GM19240 (cell line): ENCODE measurements at regions not wholly inside any gene's neighbourhood (a gene's known extent, or its start where the extent isn't known, plus 50 kb on each side); places are given as distances from the start of the nearest gene placed in this dataset.
"Not testable (repeated sequence)": the region's sequence is repeated elsewhere in the genome, so short reads cannot be mapped to it uniquely, and the experiment has no call there.

Source experiments
- DNase-seq: peaks from one replicate; pipeline ENCODE4 v3.0.0; 2011; ENCODE audit warnings: low spot score; ENCODE audit not compliant: insufficient read length

DNA sequence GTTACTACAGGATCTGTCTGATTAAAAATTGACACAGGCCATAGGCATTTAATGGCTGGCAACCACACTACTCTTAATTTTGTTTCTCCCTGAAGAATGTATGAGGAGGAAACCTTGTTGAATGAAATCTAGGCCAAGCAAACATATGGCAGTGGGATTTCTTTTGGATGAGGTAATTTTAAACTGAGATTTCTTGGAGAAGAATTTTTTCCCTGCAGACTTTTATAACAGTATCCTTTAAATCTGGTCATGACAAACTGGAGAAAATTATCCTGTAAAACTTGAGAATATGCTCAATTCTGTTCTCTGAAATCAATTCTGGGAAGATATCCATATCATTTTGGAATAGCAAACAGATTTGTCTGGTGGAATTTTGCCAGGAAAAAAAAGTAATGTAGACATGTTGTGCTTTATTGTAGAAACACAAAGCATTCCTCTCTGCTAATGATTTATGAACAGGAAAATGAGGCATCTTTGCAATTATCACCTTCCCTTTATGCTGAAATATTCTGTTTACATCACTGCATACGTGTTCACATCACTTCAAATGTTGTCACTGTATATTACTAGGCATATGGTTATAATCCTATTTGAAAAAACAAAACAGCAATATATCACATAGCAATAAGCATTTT, 108.3 kb upstream of the ARSJ start:
- DNase-seq, result no peak

DNA sequence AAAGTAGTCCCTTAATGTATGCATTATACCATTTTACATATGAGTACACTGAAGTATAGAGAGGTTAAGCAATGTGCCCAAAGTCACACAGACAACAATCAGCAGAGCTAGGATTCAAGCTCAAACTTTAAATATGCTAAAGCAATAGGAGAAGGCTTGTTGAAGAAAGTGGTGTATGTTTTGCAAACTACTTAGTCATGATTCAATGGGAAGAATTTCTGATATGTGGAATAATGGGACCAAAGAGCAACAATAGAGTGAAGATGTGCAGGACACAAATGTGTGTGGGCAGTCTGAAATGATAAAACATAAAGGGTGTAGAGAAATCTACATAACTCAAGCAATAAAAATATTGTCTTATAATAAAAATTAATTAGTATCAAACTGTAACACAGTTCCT, 109.0 kb upstream of the ARSJ start:
- no peak for DNase-seq

DNA sequence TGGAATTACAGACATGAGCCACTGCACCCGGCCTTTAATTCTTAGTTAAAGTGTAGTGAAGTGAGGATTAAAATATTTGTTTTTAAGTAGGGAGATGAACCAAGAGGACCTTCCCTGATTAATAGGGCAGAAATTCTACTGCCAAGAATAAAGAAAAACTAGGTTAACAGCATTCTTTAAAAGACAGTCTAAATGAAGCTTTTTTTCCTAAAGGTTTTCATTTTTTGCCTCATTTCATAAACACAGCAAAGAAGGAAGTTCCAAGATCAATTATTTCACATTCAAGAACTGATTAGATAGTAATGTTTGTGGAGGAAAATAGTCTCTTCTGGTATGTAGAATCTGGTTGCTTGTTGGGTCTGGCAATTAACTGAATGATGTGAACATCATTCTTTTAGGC, 112.1 kb upstream of the ARSJ start:
- no peak for DNase-seq

DNA sequence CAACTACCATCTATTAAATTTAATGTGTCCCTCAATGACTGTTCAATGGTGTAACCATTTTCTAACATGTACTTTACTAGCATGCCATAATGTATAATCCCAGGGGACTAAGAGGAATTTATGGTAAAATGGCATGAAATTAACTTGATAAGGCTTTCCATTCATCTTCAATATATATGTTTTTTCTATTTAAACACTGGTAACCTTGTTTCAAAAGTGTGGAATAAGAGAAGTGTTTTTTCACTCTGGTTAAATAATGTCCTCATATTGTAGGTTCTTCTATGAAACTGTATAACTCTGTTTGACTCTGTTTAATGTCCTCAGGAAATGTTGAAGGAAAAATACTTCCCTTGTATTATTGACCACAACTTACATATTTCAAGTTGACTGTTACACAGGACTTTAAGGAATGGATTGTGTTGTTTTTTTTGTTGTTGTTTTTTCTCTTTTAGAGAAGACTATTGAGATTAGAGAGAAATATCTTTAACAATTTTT, 113.8 kb upstream of the ARSJ start:
- DNase-seq, result no peak

DNA sequence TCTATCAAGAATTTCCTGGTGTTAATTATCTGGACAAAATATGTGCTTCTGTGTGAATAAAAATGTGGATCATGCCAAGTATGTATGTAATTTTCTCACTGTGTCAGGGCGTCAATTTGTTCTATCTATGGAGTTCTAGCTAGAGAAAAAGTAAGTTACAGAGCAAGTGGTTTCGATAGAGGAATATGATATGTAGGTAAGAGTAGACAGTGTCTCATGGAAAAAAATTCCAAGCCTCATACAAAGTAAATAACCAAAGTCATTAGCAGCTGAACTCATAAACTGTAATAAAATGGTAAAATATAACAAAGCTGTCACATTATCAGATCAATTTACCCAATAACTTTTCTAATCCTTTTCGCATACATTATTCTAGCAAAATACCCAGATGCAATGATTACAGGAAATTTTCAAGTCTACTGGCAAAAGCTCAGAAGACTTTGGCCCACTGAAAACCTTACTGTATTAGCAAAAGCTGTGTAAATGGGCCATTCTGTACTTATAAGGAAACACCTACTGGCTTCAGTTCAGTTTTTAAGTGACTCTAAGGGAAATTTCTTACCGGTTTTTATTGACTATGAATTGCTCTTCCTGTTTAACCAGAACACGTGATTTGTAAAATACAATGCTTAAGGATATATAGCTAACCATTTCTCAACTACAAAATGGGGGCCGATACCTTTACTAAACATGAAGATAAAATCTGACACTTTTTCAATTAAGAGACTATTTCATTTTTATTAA, 121.0 kb upstream of the ARSJ start:
- no peak for DNase-seq

DNA sequence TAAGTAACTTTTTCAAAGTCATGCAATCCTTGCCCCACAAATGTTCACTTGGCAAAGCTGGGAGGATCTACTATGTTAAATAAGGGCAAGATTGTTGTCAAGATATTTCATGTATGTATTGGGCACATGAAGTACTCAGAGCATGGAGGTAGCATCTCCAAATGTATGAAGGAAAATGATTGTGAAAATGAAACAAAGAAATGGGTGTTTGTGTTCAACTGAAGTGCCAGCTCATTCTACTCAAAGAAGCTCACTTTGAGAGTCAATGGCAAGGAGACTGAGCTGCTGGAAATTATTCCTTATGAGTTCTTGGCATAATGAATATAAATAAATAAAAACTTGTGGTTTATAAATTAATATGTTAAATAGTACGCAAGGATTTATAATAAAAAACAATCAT, 124.5 kb upstream of the ARSJ start:
- no peak for DNase-seq

DNA sequence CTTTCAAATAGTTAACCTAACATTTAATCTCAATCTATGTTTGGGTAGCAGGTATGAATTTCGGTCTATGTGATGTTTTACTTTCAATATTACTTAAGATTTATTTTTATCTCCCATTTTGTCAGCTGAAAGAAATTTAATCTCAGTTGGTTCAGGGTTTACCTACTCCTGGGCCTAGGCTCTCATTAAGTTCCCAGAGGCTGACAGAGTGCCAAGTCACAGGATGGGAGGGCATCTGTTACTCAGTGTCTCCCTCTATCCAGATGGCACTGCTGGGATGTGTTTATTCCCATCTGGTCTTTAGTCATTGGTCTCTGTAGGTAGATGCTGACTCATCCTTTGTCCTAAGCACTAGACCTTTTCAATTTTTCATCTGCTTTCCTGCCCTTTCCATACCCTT, 129.4 kb upstream of the ARSJ start:
- DNase-seq, result no peak

DNA sequence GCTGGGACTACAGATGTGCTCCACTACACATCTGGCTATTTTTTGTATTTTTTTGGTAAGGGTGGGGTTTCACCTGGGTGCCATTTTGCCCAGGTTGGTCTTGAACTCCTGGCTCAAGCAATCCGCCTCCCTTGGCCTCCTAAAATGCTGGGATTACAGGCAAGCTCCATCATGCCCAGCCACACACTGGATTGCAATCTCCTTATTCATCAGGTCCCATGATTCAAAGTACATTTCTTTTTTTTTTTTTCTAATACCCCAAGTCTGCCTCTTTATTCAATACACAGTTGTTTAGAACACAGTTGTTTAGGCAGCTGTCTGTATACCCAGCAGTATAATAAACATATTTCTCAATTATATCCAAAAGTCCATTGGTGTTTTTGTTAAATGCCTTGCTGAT, 130.3 kb upstream of the ARSJ start:
- no peak for DNase-seq

DNA sequence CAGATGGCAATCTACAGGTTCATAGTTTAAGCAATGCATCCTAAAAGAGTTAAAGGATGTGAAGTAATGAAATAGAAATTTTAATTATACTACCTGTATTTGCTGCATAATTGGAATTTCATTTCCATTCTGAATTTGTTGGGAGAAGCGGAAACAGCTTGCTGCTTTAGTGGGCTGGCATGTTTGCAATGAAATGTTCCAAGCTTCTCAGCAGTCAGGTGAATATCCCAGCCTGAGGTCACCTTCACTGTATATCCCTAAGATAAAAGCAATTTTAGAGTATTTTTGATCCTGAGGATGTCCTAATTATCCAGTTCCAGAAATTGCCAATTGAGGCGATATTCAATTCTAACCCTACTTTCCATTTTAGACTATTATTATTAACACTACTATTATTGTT, 136.1 kb upstream of the ARSJ start:
- no peak for DNase-seq

DNA sequence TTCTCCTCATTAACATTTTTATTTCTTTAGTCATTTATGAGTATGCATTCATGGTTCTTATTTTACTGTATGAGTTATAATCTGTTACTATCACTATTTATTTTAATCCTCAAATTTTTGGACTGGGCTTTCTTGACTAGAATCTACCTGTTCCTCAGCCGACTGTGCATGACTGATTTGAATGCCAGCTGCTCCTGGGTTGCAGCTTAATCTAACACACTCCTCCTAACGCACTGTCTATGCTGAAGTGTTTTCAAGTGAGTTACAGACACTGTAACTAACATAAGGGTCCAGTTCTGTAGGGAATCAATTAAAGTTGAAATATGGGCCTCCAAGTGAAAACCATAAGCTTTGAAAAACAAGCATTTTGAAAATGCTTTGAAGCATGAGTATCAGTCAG, 137.4 kb upstream of the ARSJ start:
- no peak for DNase-seq

DNA sequence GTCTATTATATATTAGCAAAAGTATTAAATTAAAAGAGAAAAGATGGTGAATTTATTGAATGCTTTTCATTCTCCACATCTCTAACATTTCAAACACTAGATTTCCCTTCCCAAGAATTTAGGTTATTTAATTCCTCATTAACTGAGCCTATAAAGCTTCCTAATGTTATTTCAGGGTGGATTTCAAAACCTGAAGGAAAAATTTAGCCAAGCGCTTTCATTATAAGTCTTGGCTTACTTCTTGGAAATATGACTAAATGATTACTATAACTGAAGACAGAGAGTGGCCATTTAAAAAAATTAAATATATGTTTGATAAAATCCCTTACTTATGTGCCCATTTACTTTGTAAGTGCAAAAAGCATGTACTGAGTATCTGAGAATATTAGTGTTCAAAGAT, 141.8 kb upstream of the ARSJ start:
- no peak for DNase-seq

DNA sequence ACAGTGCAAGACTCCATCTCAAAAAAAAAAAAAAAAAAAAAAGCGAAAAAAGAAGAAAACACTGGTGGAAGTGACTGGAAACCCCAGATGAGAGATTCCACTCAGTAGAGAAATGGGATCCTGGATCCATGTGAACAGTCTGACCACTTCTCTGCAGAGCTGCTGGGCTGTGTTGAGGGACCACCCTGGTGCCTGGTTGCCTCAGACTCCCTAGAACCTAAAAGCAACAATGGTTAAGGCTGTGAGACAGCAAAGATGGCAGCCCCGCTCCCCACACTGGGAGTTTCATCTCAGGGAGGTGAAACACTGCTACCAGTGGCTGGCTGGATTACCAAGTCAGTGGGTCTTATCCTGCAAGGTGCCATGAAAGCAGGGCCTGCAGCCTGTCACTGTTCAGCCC, 152.8 kb upstream of the ARSJ start:
- no peak for DNase-seq

DNA sequence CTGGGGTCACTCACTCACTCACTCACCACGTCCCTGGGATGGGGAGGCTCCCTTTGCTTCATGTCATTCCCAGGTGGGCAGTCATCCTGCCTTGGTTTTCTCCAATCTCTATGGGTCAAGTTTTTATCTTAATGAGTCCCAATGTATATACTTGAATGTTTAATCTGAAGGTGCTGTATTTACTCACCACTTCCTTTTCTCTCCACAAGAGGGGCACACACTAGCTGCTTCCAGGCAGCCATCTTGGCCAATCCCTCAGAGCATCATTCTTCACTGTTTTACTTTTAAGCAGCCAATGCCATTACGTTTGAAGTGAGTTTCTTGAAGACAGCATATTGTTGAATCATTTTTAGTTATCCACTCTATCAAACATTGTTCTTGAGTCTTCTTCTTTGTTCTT, 153.4 kb upstream of the ARSJ start:
- no peak for DNase-seq

DNA sequence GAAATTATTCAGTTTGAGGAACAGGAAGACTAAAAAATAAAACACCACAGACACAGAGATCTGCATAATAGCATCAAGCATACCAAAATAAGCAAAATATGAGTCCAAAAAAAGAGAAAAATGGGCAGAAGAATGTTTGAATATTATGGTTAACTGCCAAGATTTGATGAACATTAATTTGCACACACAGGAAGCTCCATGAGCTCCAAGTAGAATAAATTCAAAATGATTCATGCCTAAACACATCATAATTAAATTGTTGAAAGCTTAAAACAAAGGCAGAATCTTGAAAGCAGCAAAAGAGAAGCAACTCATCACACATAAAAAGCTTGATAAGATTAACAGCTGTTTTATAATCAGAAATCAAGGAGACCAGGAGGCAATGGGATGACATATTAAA, 156.6 kb upstream of the ARSJ start:
- DNase-seq, result no peak

DNA sequence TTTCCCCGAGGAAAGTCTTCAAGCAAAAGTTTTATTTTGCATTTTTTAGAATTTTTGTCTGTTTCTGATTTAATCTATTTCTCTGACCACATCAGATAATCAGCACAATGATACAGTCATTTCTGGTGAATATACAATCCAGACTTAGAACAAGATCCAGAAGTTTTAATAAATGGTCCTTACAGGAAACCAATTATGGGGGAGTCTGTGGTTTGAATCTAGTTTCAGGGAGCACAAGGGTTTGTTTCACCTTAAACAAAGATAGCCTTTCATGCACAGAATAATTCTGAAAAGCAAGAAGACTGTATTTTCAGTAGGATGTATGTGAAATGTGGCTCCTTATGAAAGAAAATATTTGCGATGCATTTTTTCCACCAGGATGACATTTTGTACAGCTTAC, 158.5 kb upstream of the ARSJ start:
- DNase-seq, result no peak

DNA sequence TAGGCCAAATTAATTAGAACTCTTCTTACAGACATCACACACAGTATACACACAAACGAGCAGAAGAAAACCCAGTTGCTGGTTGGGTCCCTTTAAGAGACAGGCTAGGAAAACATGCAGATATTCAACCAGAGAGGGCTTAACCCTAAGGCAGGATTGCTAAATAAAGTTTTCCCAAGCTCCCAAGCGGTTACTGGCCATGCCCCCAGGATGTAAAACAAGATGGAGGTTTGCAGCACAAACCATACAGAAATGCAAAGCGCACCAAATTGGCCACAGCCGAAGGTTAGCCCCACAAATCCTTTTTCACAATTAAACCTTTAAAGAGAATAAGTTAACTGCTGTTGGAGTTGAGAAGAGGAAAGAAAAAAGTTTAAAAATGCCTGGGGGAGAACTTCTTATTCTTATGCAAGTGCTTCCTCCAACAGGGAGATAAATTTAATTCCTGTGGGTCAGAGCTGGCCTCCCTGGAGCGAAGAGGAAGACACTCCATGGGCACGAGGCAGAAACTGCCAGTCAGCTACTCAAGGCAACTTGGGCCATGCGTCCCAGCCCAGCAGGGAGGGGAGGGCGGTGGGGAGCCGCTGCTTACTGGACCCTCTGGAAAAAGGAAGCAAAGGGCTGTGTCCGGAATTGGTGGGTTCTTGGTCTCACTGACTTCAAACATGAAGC, 167.6 kb upstream of the ARSJ start:
- no peak for DNase-seq

DNA sequence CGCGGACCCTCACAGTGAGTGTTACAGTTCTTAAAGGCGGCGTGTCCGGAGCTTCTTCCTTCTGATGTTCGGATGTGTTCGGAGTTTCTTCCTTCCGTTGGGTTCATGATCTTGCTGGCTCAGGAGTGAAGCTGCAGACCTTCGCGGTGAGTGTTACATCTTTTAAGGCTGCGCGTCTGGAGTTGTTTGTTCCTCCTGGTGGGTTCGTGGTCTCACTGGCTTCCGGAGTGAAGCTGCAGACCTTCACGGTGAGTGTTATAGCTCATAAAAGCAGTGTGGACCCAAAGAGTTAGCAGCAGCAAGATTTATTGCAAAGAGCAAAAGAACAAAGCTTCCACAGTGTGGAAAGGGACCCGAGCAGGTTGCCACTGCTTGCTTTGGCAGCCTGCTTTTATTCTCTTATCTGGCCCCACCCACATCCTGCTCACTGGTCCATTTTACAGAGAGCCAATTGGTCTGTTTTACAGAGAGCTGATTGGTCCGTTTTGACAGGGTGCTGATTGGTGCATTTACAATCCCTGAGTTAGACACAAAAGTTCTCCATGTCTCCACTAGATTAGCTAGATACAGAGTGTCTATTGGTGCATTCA, 168.3 kb upstream of the ARSJ start:
- DNase-seq, result not testable (repeated sequence)

DNA sequence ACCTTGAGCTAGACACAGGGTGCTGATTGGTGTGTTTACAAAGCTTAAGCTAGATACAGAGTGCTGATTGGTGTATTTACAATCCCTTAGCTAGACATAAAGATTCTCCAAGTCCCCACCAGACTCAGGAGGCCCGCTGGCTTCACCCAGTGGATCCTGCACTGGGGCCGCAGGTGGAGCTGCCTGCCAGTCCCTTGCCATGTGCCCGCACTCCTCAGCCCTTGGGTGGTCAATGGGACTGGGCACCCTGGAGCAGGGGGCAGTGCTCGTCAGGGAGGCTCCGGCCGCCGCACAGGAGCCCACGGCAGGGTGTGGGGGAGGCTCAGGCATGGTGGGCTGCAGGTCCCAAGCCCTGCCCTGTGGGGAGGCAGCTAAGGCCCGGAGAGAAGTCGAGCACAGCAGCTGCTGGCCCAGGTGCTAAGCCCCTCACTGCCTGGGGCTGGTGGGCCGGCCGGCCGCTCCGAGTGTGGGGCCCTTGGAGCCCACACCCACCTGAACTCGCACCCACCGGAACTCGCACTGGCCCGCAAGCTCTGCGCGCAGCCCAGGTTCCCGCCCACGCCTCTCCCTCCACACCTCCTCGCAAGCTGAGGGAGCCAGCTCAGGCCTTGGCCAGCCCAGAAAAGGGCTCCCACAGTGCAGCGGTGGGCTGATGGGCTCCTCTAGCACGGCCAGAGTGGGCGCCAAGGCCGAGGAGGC, 169.1 kb upstream of the ARSJ start:
- not testable (repeated sequence) for DNase-seq

DNA sequence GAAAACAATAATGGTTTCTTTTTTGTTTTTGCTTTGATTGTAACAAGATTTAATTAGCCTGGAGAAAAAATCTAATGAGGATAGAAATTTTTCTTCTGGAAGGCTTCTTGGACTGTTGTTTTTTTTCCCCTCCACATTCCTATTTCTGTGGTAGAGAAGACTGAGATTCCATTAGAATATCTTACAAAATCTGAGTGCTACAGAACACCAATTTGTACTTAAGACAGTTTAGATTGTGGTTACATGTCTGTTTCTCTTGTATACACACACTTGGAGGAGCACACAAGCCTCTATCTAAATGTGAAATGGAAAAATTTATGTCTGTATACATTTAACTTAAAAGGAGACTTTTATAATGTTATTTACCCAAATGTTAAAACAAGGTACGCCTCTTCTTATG, 176.9 kb upstream of the ARSJ start:
- DNase-seq, result no peak

DNA sequence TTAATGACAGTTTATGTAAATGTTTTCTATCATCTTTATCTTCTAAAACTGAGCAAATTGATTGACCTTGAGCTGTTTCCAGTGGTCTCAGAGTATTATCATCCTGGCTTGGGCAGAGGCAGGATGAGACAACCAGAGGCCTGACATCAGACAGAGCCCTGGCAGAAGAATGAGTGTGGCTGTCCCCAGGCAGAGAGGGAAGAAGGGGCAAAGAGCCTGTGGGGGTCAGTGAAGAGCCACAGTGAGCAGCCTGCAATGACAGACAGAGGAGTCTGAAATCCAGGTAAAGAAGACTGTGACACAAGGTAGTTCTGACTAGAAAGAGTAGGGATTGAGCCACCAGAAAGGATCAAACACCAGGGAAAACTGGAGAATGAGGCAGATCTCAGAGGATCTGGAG, 182.4 kb upstream of the ARSJ start:
- no peak for DNase-seq

DNA sequence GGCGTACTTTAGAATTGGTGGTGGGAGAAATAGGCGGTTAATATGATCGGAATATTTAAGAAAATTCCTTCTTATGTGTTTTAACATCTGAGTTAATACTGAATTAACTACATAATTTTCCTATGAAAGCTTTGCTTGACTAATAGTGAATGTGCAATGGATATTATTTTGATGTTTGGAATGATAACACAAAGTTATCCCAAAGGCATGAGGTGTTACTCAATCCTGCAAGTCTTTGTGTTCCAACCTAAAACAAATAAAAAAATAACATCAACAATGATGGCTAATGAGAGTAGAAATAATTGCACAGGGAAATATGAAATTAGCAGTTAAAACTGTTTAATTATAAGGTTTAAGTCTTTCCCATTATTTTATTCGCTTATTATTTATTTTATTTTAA, 183.6 kb upstream of the ARSJ start:
- no peak for DNase-seq

DNA sequence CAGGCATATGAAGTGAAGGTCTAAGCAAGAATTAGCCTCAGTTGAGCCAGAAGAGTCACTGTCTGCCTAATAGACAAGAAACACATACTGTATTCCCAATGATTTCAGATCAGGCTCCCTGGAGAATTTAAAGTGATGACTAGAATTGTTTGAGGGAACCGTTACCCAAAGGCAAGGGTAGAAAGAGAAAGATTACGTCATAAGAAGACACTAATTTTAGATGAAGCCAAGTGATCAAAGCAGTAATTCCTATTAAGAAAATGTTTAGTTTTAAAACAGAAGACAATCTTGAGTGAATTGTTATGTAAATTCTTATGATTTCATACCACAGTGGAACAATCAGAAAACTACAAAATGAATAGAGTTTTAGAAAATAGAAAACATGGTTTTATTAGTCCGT, 194.5 kb upstream of the ARSJ start:
- no peak for DNase-seq
